Neural cell (in vitro differentiated cells): ENCODE measurements at regions not wholly inside any gene's neighbourhood (a gene's known extent, or its start where the extent isn't known, plus 50 kb on each side); places are given as distances from the start of the nearest gene placed in this dataset.

Experiments
- CTCF ChIP-seq: fragments of 450-650 bp; IDR thresholded peaks from 2 replicates; pipeline ENCODE4 v1.5.1; 2014; ENCODE audit warnings: antibody characterized with exemption, mild to moderate bottlenecking, moderate library complexity; ENCODE audit not compliant: poor library complexity, severe bottlenecking
- POLR2AphosphoS5 ChIP-seq: IDR thresholded peaks from 2 replicates; pipeline ENCODE4 v1.6.1; 2012
- SMC3 ChIP-seq: fragments of 450-650 bp; conservative IDR thresholded peaks from 2 replicates; pipeline ENCODE4 v1.6.1; 2014; ENCODE audit warnings: antibody characterized with exemption, mild to moderate bottlenecking, moderate library complexity; ENCODE audit not compliant: poor library complexity

GRCh38 chr1:83615370-83615769 is 383.6 kb downstream of the TTLL7 start:
- TF ChIP-seq CTCF (no peak), SMC3 (no peak), POLR2AphosphoS5 (no peak)
